ENCODE measurements at regions not wholly inside any gene's neighbourhood (a gene's known extent, or its start where the extent isn't known, plus 50 kb on each side); places are given as distances from the start of the nearest gene placed in this dataset.

DNA sequence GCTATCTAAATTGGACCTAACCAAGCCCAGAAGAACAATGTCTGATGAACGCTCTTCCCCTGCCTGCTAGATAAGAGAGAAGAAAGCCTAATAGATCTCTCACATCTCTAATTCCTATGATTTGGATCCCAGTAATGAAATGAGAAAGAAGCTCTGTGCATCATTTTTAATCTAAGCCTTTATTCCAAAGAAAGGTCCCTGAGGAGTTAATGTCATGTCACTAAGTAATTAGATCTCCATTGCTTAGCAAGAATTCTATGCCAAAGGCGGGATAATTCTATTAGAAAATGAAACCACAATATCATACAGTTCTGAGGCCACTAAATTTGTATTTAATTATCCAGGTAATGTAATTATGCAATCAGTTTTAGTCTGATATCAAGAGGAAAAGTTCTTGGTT lies 74.2 kb upstream of the TMEM260 start:
- BruUV-seq (replicated peaks), result no TSS peak
- ChIA-PET CTCF (no interaction called here), RAD21 (ENCODE audit: low non-redundant PET in 1 of 2, low total read pairs in 2 of 2, uncharacterized antibody in 2 of 2, unreplicated experiment in 2 of 2) (no interaction called here), POLR2A (no interaction called here)
- no peak overlapping the region for H3K4me2 ChIP-seq (ENCODE audit: low read length)
- DNase-seq (ENCODE audit: low read depth, low spot score) (no peak), ATAC-seq (no peak)
- no peak overlapping the region for H3K9ac ChIP-seq (ENCODE audit: low read length)
- no peaks in the 10 kb centered on the region for H3K36me3 ChIP-seq (ENCODE audit: control insufficient read depth in 1 of 2, insufficient read depth in 2 of 2, low read length in 2 of 2)
- TF ChIP-seq, protein P1, sequence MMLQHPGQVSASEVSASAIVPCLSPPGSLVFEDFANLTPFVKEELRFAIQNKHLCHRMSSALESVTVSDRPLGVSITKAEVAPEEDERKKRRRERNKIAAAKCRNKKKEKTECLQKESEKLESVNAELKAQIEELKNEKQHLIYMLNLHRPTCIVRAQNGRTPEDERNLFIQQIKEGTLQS (IDR thresholded peaks at IDR 0.05), result no peak
- TF ChIP-seq POLR2AphosphoS5 (IDR thresholded peaks at IDR 0.05; ENCODE audit: low read depth, low read length) (no peak), JUND (IDR thresholded peaks at IDR 0.05) (no peak), EZH2phosphoT487 (IDR thresholded peaks at IDR 0.05; ENCODE audit: borderline replicate concordance) (no peak), SP1 (IDR thresholded peaks at IDR 0.05; ENCODE audit: low read depth) (no peak), POLR2A (IDR thresholded peaks at IDR 0.05; ENCODE audit: borderline replicate concordance, extremely low read depth, insufficient read depth, insufficient read length) (no peak), CTCF (IDR thresholded peaks at IDR 0.05 in 2 of 3, conservative IDR thresholded peaks at IDR 0.05 in 1 of 3; ENCODE audit: borderline replicate concordance in 1 of 3, insufficient read depth in 1 of 3, low read depth in 2 of 3, low read length in 2 of 3) (no peak), CEBPB (IDR thresholded peaks at IDR 0.05; ENCODE audit: low read depth) (no peak), EZH2 (IDR thresholded peaks at IDR 0.05) (no peak), YY1 (IDR thresholded peaks at IDR 0.05; ENCODE audit: extremely low read depth, insufficient replicate concordance, low read depth, low read length) (no peak), SIN3A (IDR thresholded peaks at IDR 0.05; ENCODE audit: low read depth) (no peak), SRF (IDR thresholded peaks at IDR 0.05; ENCODE audit: low read depth) (no peak), TCF7L2 (IDR thresholded peaks at IDR 0.05; ENCODE audit: borderline replicate concordance, extremely low read depth, insufficient read depth, insufficient read length) (no peak)
- TF ChIP-seq, protein P2, sequence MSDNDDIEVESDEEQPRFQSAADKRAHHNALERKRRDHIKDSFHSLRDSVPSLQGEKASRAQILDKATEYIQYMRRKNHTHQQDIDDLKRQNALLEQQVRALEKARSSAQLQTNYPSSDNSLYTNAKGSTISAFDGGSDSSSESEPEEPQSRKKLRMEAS (IDR thresholded peaks at IDR 0.05), result no peak
- TF ChIP-seq, protein P3, sequence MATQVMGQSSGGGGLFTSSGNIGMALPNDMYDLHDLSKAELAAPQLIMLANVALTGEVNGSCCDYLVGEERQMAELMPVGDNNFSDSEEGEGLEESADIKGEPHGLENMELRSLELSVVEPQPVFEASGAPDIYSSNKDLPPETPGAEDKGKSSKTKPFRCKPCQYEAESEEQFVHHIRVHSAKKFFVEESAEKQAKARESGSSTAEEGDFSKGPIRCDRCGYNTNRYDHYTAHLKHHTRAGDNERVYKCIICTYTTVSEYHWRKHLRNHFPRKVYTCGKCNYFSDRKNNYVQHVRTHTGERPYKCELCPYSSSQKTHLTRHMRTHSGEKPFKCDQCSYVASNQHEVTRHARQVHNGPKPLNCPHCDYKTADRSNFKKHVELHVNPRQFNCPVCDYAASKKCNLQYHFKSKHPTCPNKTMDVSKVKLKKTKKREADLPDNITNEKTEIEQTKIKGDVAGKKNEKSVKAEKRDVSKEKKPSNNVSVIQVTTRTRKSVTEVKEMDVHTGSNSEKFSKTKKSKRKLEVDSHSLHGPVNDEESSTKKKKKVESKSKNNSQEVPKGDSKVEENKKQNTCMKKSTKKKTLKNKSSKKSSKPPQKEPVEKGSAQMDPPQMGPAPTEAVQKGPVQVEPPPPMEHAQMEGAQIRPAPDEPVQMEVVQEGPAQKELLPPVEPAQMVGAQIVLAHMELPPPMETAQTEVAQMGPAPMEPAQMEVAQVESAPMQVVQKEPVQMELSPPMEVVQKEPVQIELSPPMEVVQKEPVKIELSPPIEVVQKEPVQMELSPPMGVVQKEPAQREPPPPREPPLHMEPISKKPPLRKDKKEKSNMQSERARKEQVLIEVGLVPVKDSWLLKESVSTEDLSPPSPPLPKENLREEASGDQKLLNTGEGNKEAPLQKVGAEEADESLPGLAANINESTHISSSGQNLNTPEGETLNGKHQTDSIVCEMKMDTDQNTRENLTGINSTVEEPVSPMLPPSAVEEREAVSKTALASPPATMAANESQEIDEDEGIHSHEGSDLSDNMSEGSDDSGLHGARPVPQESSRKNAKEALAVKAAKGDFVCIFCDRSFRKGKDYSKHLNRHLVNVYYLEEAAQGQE (IDR thresholded peaks at IDR 0.05; ENCODE audit: low read depth), result no peak
- TF ChIP-seq, protein P4, sequence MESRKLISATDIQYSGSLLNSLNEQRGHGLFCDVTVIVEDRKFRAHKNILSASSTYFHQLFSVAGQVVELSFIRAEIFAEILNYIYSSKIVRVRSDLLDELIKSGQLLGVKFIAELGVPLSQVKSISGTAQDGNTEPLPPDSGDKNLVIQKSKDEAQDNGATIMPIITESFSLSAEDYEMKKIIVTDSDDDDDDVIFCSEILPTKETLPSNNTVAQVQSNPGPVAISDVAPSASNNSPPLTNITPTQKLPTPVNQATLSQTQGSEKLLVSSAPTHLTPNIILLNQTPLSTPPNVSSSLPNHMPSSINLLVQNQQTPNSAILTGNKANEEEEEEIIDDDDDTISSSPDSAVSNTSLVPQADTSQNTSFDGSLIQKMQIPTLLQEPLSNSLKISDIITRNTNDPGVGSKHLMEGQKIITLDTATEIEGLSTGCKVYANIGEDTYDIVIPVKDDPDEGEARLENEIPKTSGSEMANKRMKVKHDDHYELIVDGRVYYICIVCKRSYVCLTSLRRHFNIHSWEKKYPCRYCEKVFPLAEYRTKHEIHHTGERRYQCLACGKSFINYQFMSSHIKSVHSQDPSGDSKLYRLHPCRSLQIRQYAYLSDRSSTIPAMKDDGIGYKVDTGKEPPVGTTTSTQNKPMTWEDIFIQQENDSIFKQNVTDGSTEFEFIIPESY (IDR thresholded peaks at IDR 0.05; ENCODE audit: extremely low read depth, insufficient replicate concordance, low read length), result no peak
- H3K4me1 ChIP-seq (ENCODE audit: control insufficient read depth in 1 of 2, insufficient read depth in 2 of 2, low read length in 2 of 2), result no peaks in the 10 kb centered on the region
- no peaks in the 10 kb centered on the region for H3K79me2 ChIP-seq (ENCODE audit: insufficient read depth, low read length)
- H3K9me3 ChIP-seq (ENCODE audit: control insufficient read depth in 1 of 2, insufficient read depth in 1 of 2, low read depth in 1 of 2, low read length in 2 of 2), result no peaks in the 10 kb centered on the region
- H2AFZ ChIP-seq (ENCODE audit: low read depth, low read length, poor library complexity, severe bottlenecking), result no peak overlapping the region
- H3K27me3 ChIP-seq (ENCODE audit: insufficient read depth, low read length), result peaks cover 20% of the 10 kb centered on the region
- H3K4me3 ChIP-seq (replicated peaks in 1 of 2; ENCODE audit: low read depth in 1 of 2, low read length in 2 of 2), result no peak overlapping the region
- no peak overlapping the region for H3K27ac ChIP-seq (ENCODE audit: low read depth, low read length)
- intact Hi-C loops (cut with micrococcal nuclease), result no loop called here
- no peaks in the 10 kb centered on the region for H4K20me1 ChIP-seq (ENCODE audit: insufficient read depth)
- no peaks in the 10 kb centered on the region for H3K9me2 ChIP-seq (ENCODE audit: insufficient read depth)

Data from HCT116 (cell line).